GM12892 (cell line): ENCODE measurements at regions not wholly inside any gene's neighbourhood (a gene's known extent, or its start where the extent isn't known, plus 50 kb on each side); places are given as distances from the start of the nearest gene placed in this dataset.
"Not testable (repeated sequence)": the region's sequence is repeated elsewhere in the genome, so short reads cannot be mapped to it uniquely, and the experiment has no call there.

Source experiments
- DNase-seq: peaks from one replicate; pipeline ENCODE4 v3.0.0; 2011; ENCODE audit not compliant: insufficient read length
- FAIRE-seq: peaks from 2 replicates; lab custom pipeline; 2011; peaks lifted over from hg19 to GRCh38; lab: Jason Lieb, UNC
- POLR2A ChIP-seq: IDR thresholded peaks from 2 replicates; pipeline ENCODE4 v1.6.1; 2011; ENCODE audit warnings: low read depth, low read length, control low read depth
- POLR2AphosphoS5 ChIP-seq: IDR thresholded peaks from 2 replicates; pipeline ENCODE4 v1.6.1; 2011; ENCODE audit warnings: low read depth, low read length, control low read depth
- TAF1 ChIP-seq: IDR thresholded peaks from 2 replicates; pipeline ENCODE4 v1.6.1; 2011; ENCODE audit warnings: low read depth, mild to moderate bottlenecking, control low read depth, low read length, borderline replicate concordance

DNA sequence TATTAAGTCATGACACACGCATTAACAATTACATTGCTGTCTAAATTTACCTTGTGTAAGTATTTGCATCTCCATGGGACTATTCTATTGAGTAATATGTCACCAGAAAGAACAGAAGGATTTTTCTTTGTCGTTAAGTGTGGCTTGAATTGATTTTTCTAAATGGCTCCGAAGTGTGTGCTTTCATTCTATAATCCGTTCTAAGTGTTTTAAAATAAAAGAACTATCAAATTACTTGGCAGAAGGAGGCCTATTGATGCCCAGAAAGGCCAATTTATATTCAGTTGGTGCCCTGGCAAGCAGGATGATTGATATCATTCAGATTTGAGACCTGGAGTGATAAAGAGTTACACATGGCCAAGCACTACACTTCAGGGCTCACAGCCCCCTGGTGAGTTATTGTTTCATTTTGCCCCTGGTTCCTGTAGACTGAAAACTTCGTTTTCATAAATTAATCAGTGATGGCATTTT, 538.9 kb upstream of the ANO5 start:
- TF ChIP-seq TAF1, result no peak
- no peak for TF ChIP-seq POLR2A
- TF ChIP-seq POLR2AphosphoS5, result no peak
- FAIRE-seq (no peak), DNase-seq (no peak)

GRCh38 chr11:21656065-21656464, 536.8 kb upstream of the ANO5 start:
- FAIRE-seq, result no peak
- no peak for DNase-seq
- TF ChIP-seq TAF1 (no peak), POLR2AphosphoS5 (no peak), POLR2A (no peak)

DNA sequence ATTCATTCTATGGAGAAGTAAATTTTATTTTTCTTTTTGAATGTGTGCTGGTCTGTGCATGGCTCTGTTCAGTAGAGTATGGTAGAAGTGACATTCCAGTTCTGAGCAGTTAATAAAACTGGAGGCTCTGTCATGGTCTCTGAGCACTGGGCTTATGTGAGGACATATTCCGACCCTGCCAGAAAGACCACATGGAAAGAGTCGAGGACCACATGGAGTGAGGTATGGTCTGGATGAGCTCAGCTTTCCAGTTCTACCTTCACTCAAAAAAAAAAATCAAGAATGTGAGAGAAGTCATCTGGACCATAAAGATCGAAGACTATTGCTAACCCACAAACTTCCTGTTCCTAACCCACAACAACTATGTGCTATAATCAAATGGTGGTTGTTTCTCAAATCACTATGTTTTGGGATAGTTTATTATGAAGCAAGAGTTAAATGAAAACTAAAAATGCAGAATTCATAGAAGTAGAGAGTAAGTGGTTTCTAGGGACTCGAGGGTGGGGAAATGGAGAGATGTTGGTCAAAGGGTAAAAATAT, 534.2 kb upstream of the ANO5 start:
- FAIRE-seq, result no peak
- DNase-seq, result no peak
- no peak for TF ChIP-seq POLR2A

GRCh38 chr11:21659377-21659776, 533.5 kb upstream of the ANO5 start:
- not testable (repeated sequence) for DNase-seq, FAIRE-seq

GRCh38 chr11:21659961-21660360, 532.9 kb upstream of the ANO5 start:
- DNase-seq (no peak), FAIRE-seq (no peak)
- TF ChIP-seq POLR2A (no peak), POLR2AphosphoS5 (no peak), TAF1 (no peak)

DNA sequence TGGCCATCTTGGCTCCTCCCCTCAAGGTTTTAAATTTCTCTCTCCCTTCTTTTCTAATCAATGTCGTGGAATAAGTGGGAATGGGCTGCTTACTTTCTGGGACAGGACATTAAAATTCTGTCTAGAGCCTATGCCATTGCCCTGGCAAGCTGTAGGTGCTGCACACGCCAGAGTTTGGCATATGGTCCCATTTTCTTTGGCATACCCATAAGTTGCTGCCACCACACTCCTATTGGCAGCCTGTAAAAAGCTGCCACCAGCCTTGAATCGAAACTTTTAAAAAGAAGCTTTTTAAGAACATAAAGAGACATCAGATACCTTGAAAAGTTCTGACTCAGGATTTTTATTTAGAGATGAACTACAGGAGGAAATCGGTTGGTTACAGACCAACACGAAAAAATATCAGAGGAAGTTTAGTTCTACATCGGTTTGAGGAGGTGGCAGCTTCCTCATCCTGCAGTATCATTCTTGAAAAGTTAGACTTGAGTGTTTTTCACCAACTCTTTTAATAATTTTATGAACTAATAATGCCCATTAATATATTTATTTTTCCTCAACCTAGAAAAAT, 517.8 kb upstream of the ANO5 start:
- FAIRE-seq, result peak; percentile 53
- TF ChIP-seq POLR2AphosphoS5 (no peak), POLR2A (no peak), TAF1 (no peak)
- DNase-seq, result no peak

DNA sequence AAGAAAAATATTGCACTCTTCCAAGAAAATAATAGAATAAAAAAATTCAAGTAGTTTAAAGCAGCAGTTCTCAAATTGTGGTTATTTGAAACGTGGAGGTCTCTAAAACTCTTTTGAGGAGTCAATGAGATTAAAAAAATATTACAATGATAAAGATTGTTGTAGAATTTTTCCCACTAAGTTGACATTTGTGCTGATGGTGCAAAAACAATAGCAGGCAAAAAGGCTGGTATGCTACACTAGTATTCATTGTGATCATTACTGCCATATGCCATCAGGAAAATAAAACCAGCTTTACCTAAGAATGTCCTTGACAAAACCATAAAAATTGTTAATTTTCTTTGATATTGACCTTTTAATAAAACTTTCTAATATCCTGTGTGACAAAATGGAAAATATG, 505.2 kb upstream of the ANO5 start:
- no peak for FAIRE-seq
- no peak for DNase-seq

GRCh38 chr11:21704539-21704938, 488.3 kb upstream of the ANO5 start:
- TF ChIP-seq POLR2AphosphoS5 (no peak), POLR2A (no peak), TAF1 (no peak)
- DNase-seq, result no peak
- no peak for FAIRE-seq

More for the DNA sequence above, 505.2 kb upstream of the ANO5 start:
- TF ChIP-seq POLR2A (no peak), TAF1 (no peak), POLR2AphosphoS5 (no peak)

DNA sequence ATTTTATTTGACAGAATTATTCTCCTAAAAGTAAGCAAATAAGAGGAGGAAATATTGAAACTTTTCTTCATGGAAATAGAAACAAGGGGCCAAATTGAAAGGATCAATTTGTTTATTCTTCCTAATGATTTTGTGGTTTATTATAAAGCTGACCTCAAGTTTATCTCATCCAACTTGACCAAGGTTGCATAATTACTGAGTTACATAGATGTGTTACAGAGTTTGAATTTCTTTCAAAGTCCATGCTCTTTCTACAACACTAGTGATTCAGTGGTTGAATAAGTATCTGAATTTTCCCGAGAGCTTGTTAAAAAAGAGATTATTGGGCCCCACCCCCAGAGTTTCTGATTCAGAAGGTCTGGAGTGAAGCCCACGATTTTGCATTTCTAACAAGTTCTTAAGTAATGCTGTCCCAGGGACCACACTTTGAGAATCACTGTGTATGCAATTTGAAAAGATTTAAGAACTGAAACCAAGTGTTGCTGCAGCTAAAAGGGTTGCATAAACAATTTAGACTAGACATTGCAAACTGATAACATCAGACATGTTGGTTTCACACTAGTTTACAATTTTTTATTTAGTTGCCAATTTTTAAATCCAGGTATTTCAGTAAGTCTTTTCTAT, 485.7 kb upstream of the ANO5 start:
- no peak for DNase-seq
- FAIRE-seq, result no peak

GRCh38 chr11:21710809-21711208, 482.1 kb upstream of the ANO5 start:
- DNase-seq, result no peak
- TF ChIP-seq POLR2AphosphoS5, result no peak
- TF ChIP-seq POLR2A, result no peak
- TF ChIP-seq TAF1, result no peak
- no peak for FAIRE-seq

More for the DNA sequence above, 485.7 kb upstream of the ANO5 start:
- TF ChIP-seq POLR2AphosphoS5 (no peak), TAF1 (no peak), POLR2A (no peak)

DNA sequence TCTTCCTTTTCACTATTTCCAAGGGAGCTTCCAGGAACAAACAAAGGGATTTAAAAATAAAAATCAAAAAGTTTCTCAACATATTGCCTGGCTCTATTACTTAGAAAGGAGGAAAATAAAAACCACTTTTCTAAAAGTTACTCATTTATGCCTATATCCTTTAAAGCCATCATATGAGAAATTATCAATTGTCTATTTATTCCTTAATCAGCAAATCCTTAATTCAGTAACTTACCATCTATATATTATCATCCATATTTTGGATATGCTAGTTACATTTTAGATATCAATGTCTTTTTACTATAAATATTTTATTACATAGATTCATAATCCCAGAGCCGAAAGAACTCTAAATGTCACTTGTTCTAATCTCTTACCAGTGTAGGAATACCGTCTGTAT, 481.5 kb upstream of the ANO5 start:
- TF ChIP-seq POLR2A, result no peak
- TF ChIP-seq POLR2AphosphoS5, result no peak
- no peak for TF ChIP-seq TAF1
- FAIRE-seq (no peak), DNase-seq (no peak)

- TF ChIP-seq TAF1, result no peak
- TF ChIP-seq POLR2AphosphoS5, result no peak
- no peak for TF ChIP-seq POLR2A
- FAIRE-seq, result no peak
- DNase-seq, result no peak
Observed at GRCh38 chr11:21723678-21724077, 469.2 kb upstream of the ANO5 start.

- TF ChIP-seq TAF1 (no peak), POLR2A (no peak), POLR2AphosphoS5 (no peak)
- DNase-seq (no peak), FAIRE-seq (no peak)
Observed at GRCh38 chr11:21727102-21727501, 465.8 kb upstream of the ANO5 start.
